ENCODE measurements at regions not wholly inside any gene's neighbourhood (a gene's known extent, or its start where the extent isn't known, plus 50 kb on each side); places are given as distances from the start of the nearest gene placed in this dataset.

DNA sequence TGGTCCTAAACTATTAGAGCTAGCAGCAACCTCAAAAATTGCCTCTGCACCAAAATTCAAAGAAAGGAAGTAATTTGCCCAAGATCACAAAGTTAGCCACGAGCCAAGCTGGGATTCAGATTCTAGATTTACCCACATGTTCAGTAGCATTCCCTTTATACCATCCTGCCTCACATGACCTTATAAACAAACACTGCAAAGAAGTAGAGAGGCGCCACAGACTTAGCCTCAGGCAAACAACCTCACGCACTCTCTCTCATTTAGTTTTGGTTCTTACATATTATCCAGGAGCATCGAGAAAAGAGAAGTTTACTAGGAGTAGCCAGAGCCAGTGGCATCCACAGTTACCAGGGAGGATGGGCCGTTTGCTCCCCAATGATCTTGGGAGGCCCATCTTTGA, 226.6 kb downstream of the OSR1 start (continued):
- TF ChIP-seq, protein P1, sequence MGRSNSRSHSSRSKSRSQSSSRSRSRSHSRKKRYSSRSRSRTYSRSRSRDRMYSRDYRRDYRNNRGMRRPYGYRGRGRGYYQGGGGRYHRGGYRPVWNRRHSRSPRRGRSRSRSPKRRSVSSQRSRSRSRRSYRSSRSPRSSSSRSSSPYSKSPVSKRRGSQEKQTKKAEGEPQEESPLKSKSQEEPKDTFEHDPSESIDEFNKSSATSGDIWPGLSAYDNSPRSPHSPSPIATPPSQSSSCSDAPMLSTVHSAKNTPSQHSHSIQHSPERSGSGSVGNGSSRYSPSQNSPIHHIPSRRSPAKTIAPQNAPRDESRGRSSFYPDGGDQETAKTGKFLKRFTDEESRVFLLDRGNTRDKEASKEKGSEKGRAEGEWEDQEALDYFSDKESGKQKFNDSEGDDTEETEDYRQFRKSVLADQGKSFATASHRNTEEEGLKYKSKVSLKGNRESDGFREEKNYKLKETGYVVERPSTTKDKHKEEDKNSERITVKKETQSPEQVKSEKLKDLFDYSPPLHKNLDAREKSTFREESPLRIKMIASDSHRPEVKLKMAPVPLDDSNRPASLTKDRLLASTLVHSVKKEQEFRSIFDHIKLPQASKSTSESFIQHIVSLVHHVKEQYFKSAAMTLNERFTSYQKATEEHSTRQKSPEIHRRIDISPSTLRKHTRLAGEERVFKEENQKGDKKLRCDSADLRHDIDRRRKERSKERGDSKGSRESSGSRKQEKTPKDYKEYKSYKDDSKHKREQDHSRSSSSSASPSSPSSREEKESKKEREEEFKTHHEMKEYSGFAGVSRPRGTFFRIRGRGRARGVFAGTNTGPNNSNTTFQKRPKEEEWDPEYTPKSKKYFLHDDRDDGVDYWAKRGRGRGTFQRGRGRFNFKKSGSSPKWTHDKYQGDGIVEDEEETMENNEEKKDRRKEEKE (IDR thresholded peaks at IDR 0.05), result no peak
- TF ChIP-seq ZNF550 (CRISPR knock-in tag; IDR thresholded peaks at IDR 0.05; ENCODE audit: borderline replicate concordance), result no peak
- TF ChIP-seq NBN (conservative IDR thresholded peaks at IDR 0.05), result no peak
- TF ChIP-seq FOSL2 (CRISPR knock-in tag; IDR thresholded peaks at IDR 0.05), result no peak
- TF ChIP-seq, protein P2, sequence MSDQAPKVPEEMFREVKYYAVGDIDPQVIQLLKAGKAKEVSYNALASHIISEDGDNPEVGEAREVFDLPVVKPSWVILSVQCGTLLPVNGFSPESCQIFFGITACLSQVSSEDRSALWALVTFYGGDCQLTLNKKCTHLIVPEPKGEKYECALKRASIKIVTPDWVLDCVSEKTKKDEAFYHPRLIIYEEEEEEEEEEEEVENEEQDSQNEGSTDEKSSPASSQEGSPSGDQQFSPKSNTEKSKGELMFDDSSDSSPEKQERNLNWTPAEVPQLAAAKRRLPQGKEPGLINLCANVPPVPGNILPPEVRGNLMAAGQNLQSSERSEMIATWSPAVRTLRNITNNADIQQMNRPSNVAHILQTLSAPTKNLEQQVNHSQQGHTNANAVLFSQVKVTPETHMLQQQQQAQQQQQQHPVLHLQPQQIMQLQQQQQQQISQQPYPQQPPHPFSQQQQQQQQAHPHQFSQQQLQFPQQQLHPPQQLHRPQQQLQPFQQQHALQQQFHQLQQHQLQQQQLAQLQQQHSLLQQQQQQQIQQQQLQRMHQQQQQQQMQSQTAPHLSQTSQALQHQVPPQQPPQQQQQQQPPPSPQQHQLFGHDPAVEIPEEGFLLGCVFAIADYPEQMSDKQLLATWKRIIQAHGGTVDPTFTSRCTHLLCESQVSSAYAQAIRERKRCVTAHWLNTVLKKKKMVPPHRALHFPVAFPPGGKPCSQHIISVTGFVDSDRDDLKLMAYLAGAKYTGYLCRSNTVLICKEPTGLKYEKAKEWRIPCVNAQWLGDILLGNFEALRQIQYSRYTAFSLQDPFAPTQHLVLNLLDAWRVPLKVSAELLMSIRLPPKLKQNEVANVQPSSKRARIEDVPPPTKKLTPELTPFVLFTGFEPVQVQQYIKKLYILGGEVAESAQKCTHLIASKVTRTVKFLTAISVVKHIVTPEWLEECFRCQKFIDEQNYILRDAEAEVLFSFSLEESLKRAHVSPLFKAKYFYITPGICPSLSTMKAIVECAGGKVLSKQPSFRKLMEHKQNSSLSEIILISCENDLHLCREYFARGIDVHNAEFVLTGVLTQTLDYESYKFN (CRISPR knock-in tag; conservative IDR thresholded peaks at IDR 0.05), result no peak
- TF ChIP-seq DNMT3B (CRISPR knock-in tag; conservative IDR thresholded peaks at IDR 0.05), result no peak

GRCh38 chr2:19128148-19128547, 230.3 kb downstream of the OSR1 start:
- intact Hi-C loops (cut with micrococcal nuclease; ENCODE audit: unreplicated experiment), result no loop called here

More at GRCh38 chr2:19128148-19128547, 230.3 kb downstream of the OSR1 start:
- DNase-seq (ENCODE audit: low spot score), result no peak
- no peak for TF ChIP-seq BRCA1 (CRISPR knock-in tag; IDR thresholded peaks at IDR 0.05)
- no peak for TF ChIP-seq GTF2F1 (IDR thresholded peaks at IDR 0.05; ENCODE audit: low read length)
- TF ChIP-seq HOXA3 (CRISPR knock-in tag; IDR thresholded peaks at IDR 0.05), result no peak
- TF ChIP-seq, protein P3, sequence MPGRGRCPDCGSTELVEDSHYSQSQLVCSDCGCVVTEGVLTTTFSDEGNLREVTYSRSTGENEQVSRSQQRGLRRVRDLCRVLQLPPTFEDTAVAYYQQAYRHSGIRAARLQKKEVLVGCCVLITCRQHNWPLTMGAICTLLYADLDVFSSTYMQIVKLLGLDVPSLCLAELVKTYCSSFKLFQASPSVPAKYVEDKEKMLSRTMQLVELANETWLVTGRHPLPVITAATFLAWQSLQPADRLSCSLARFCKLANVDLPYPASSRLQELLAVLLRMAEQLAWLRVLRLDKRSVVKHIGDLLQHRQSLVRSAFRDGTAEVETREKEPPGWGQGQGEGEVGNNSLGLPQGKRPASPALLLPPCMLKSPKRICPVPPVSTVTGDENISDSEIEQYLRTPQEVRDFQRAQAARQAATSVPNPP (CRISPR knock-in tag; IDR thresholded peaks at IDR 0.05), result no peak
- no peak for TF ChIP-seq SNAI1 (CRISPR knock-in tag; IDR thresholded peaks at IDR 0.05; ENCODE audit: borderline replicate concordance)
- TF ChIP-seq BHLHE40 (IDR thresholded peaks at IDR 0.05; ENCODE audit: low read length), result no peak
- TF ChIP-seq ZEB1 (IDR thresholded peaks at IDR 0.05; ENCODE audit: insufficient replicate concordance, low read depth), result no peak
- TF ChIP-seq ZNF644 (CRISPR knock-in tag; IDR thresholded peaks at IDR 0.05; ENCODE audit: low read depth), result no peak
- TF ChIP-seq ZNF503 (CRISPR knock-in tag; IDR thresholded peaks at IDR 0.05), result no peak
- no peak overlapping the region for H3K4me2 ChIP-seq (ENCODE audit: low read depth, low read length)
- H3K36me3 ChIP-seq (replicated peaks in 1 of 2; ENCODE audit: control insufficient read depth in 1 of 2, insufficient read depth in 2 of 2, low read length in 2 of 2), result no peaks in the 10 kb centered on the region
- no peak overlapping the region for H3K4me3 ChIP-seq (replicated peaks in 1 of 3; ENCODE audit: insufficient read depth in 1 of 3, low read depth in 2 of 3, low read length in 3 of 3)
- H3K9me3 ChIP-seq (ENCODE audit: low read length), result no peaks in the 10 kb centered on the region
- peaks cover 10% of the 10 kb centered on the region; the same call in 1 of the 2 replicates for H3K4me1 ChIP-seq (ENCODE audit: insufficient read depth, low read length)
- H4K20me1 ChIP-seq (ENCODE audit: insufficient read depth, low read length), result no peaks in the 10 kb centered on the region
- no peak for ATAC-seq
- no peak overlapping the region for H2AFZ ChIP-seq (ENCODE audit: low read length)
- no peaks in the 10 kb centered on the region for H3K27me3 ChIP-seq (ENCODE audit: control insufficient read depth in 1 of 2, insufficient read depth in 2 of 2, low read length in 2 of 2)
- no peak overlapping the region for H3K27ac ChIP-seq (ENCODE audit: extremely low read length, insufficient read depth, low read length)
- H3K79me2 ChIP-seq (ENCODE audit: insufficient read depth, low read length), result no peaks in the 10 kb centered on the region
- POLR2A ChIA-PET, result no interaction called here
- 33% methylated on average over 4 of the region's 4 CpGs for WGBS (ENCODE audit: low lambda C conversion rate)
- in situ Hi-C loops (cut with HindIII; ENCODE audit: extremely low pct_ligation_motif_present, low pct_unique_long_range_greater_than_20kb), result no loop called here
- FAIRE-seq, result no peak
- no peak overlapping the region for H3K9ac ChIP-seq (ENCODE audit: insufficient read depth, low read depth, low read length)
- CTCF ChIA-PET (ENCODE audit: low intra/inter-chr PET ratio, low total read pairs), result no interaction called here
- BruUV-seq (replicated peaks), result no TSS peak
